ENCODE measurements at regions not wholly inside any gene's neighbourhood (a gene's known extent, or its start where the extent isn't known, plus 50 kb on each side); places are given as distances from the start of the nearest gene placed in this dataset.

GRCh38 chr13:90912247-90912646, 435.2 kb upstream of the MIR17HG start:
- TF ChIP-seq ZNF544 (tag by site-specific recombination; IDR thresholded peaks at IDR 0.05) (no peak), CTCF (tag by site-specific recombination; IDR thresholded peaks at IDR 0.05) (no peak), SP2 (tag by site-specific recombination; IDR thresholded peaks at IDR 0.05) (no peak), ZBTB49 (tag by site-specific recombination; IDR thresholded peaks at IDR 0.05; ENCODE audit: low read depth) (no peak), ZNF623 (tag by site-specific recombination; IDR thresholded peaks at IDR 0.05) (no peak), HOXD13 (CRISPR knock-in tag; IDR thresholded peaks at IDR 0.05; ENCODE audit: borderline replicate concordance) (no peak), ZBTB21 (tag by site-specific recombination; IDR thresholded peaks at IDR 0.05) (no peak), ZNF670 (tag by site-specific recombination; IDR thresholded peaks at IDR 0.05; ENCODE audit: low read depth) (no peak)

All from HEK293 (cell line).